Endothelial cell of umbilical vein (primary cell): ENCODE measurements at regions not wholly inside any gene's neighbourhood (a gene's known extent, or its start where the extent isn't known, plus 50 kb on each side); places are given as distances from the start of the nearest gene placed in this dataset.

Experiments used
- EZH2 ChIP-seq: IDR thresholded peaks from 2 replicates; pipeline ENCODE4 v1.6.1; 2012; ENCODE audit warnings: borderline replicate concordance, low read depth, mild to moderate bottlenecking, moderate library complexity, low read length, inconsistent platforms; ENCODE audit not compliant: severe bottlenecking
- FOS ChIP-seq: IDR thresholded peaks from 2 replicates; pipeline ENCODE4 v1.6.1; 2011; ENCODE audit warnings: mild to moderate bottlenecking, low read length, moderate library complexity, borderline replicate concordance; ENCODE audit not compliant: insufficient read depth
- GATA2 ChIP-seq: IDR thresholded peaks from 2 replicates; pipeline ENCODE4 v1.7.0; 2011; ENCODE audit warnings: low read depth, mild to moderate bottlenecking, moderate library complexity, mixed read lengths, low read length; ENCODE audit not compliant: insufficient read length, insufficient read depth
- JUN ChIP-seq: IDR thresholded peaks from 2 replicates; pipeline ENCODE4 v1.6.1; 2011; ENCODE audit warnings: borderline replicate concordance, low read depth; ENCODE audit not compliant: insufficient read length, insufficient read depth
- POLR2A ChIP-seq: IDR thresholded peaks from 2 replicates; pipeline ENCODE4 v1.6.1; 2012; ENCODE audit warnings: low read depth, mild to moderate bottlenecking, control low read depth, low read length
- POLR2AphosphoS5 ChIP-seq: IDR thresholded peaks from 2 replicates; pipeline ENCODE4 v1.6.1; 2012; ENCODE audit warnings: low read depth, mild to moderate bottlenecking, control low read depth, low read length, moderate library complexity; ENCODE audit not compliant: insufficient read depth
- TF ChIP-seq, protein P1 (sequence below), 2 donors: IDR thresholded peaks; 1 replicate in 1 of 2; 2 replicates in 1 of 2; pipeline ENCODE4 v1.5.1; 2011; ENCODE audit warnings: low read length in 2 of 2, mild to moderate bottlenecking in 2 of 2, moderate library complexity in 2 of 2, control low read depth in 1 of 2, inconsistent platforms in 1 of 2, low read depth in 1 of 2; ENCODE audit not compliant: insufficient read depth in 1 of 2; ENCODE audit errors: extremely low read depth in 1 of 2
- TF ChIP-seq, protein P2 (sequence below): IDR thresholded peaks from 2 replicates; pipeline ENCODE4 v1.6.1; 2011; ENCODE audit not compliant: insufficient read depth, insufficient read length

GRCh38 chr3:181362378-181362777 is 349.3 kb upstream of the SOX2 start:
- TF ChIP-seq, protein P1, sequence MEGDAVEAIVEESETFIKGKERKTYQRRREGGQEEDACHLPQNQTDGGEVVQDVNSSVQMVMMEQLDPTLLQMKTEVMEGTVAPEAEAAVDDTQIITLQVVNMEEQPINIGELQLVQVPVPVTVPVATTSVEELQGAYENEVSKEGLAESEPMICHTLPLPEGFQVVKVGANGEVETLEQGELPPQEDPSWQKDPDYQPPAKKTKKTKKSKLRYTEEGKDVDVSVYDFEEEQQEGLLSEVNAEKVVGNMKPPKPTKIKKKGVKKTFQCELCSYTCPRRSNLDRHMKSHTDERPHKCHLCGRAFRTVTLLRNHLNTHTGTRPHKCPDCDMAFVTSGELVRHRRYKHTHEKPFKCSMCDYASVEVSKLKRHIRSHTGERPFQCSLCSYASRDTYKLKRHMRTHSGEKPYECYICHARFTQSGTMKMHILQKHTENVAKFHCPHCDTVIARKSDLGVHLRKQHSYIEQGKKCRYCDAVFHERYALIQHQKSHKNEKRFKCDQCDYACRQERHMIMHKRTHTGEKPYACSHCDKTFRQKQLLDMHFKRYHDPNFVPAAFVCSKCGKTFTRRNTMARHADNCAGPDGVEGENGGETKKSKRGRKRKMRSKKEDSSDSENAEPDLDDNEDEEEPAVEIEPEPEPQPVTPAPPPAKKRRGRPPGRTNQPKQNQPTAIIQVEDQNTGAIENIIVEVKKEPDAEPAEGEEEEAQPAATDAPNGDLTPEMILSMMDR (IDR thresholded peaks at IDR 0.05; ENCODE audit: extremely low read depth in 1 of 2, insufficient read depth in 1 of 2, low read depth in 1 of 2, low read length in 2 of 2), result no peak
- no peak for TF ChIP-seq POLR2AphosphoS5
- TF ChIP-seq POLR2A, result no peak
- TF ChIP-seq GATA2, result no peak
- TF ChIP-seq, protein P2, sequence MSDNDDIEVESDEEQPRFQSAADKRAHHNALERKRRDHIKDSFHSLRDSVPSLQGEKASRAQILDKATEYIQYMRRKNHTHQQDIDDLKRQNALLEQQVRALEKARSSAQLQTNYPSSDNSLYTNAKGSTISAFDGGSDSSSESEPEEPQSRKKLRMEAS, result no peak
- no peak for TF ChIP-seq JUN
- no peak for TF ChIP-seq EZH2
- no peak for TF ChIP-seq FOS
